Skeletal muscle tissue (tissue), 3 donors: ENCODE measurements at regions not wholly inside any gene's neighbourhood (a gene's known extent, or its start where the extent isn't known, plus 50 kb on each side); places are given as distances from the start of the nearest gene placed in this dataset.
A peak's percentile ranks its signal among the peaks of the same experiment; 100 is the strongest.
"Not testable (repeated sequence)": the region's sequence is repeated elsewhere in the genome, so short reads cannot be mapped to it uniquely, and the experiment has no call there.

Experiments
- H3K27ac ChIP-seq: one replicate; pipeline ENCODE4 v1.7.0; 2013; ENCODE audit warnings: mild to moderate bottlenecking, low read depth, low read length, inconsistent platforms
- H3K27me3 ChIP-seq, 3 donors: one replicate each; pipeline ENCODE4 v1.7.0; 2013; ENCODE audit warnings: low read length in 3 of 3; ENCODE audit not compliant: control insufficient read depth in 3 of 3, insufficient read depth in 3 of 3
- H3K36me3 ChIP-seq, 3 donors: one replicate each; pipeline ENCODE4 v1.7.0; 2013; ENCODE audit warnings: low read length in 3 of 3; ENCODE audit not compliant: control insufficient read depth in 3 of 3, insufficient read depth in 3 of 3
- H3K4me1 ChIP-seq, 3 donors: one replicate each; pipeline ENCODE4 v1.7.0; 2013; ENCODE audit warnings: low read length in 3 of 3, mild to moderate bottlenecking in 3 of 3; ENCODE audit not compliant: control insufficient read depth in 3 of 3, insufficient read depth in 3 of 3
- H3K4me3 ChIP-seq, 3 donors: one replicate each; pipeline ENCODE4 v1.7.0; 2013; ENCODE audit warnings: low read length in 3 of 3
- H3K9ac ChIP-seq, 3 donors: one replicate each; pipeline ENCODE4 v1.7.0; 2013; ENCODE audit warnings: low read length in 3 of 3, mild to moderate bottlenecking in 3 of 3, moderate library complexity in 2 of 3, low read depth in 1 of 3
- H3K9me3 ChIP-seq, 3 donors: one replicate each; pipeline ENCODE4 v1.7.0; 2013; ENCODE audit warnings: low read length in 3 of 3; ENCODE audit not compliant: control insufficient read depth in 3 of 3
- donor health status: Osteomylitis.

DNA sequence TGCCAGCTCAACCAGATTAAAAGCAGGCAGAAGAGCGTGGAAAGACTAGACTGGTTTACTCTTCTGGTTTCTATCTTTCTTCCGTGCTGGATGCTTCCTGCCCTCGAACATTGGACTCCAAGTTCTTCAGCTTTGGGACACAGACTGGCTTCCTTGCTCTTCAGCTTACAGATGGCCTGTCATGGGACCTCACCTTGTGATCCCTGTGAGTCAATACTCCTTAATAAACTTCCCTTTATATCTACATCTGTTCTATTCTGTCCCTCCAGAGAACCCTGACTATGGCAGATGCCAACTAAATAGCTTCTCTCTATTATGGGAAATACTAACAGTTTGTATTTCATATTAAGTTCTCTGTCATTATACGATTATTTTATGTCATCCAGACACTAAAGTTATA lies 609.1 kb downstream of the LMO7 start:
- no peak overlapping the region for H3K27ac ChIP-seq
- no peak overlapping the region for H3K4me3 ChIP-seq
- no peaks in the 10 kb centered on the region for H3K9me3 ChIP-seq
- no peaks in the 10 kb centered on the region for H3K4me1 ChIP-seq
- H3K9ac ChIP-seq, result no peak overlapping the region
- H3K36me3 ChIP-seq, result no peaks in the 10 kb centered on the region
- no peaks in the 10 kb centered on the region for H3K27me3 ChIP-seq

DNA sequence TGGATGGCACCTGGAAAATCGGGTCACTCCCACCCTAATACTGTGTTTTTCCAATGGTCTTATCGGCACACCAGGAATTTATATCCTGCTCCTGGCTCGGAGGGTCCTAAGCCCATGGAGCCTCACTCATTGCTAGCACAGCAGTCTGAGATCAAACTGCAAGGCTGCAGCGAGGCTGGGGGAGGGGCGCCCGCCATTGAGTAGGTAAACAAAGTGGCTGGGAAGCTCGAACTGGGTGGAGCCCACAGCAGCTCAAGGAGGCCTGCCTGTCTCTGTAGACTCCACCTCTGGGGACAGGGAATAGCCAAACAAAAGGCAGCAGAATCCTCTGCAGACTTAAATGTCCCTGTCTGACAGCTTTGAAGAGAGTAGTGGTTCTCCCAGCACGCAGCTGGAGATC lies 607.0 kb downstream of the LMO7 start:
- not testable (repeated sequence) for H3K4me1 ChIP-seq, H3K9me3 ChIP-seq, H3K36me3 ChIP-seq, H3K27me3 ChIP-seq, H3K9ac ChIP-seq, H3K27ac ChIP-seq, H3K4me3 ChIP-seq

GRCh38 chr13:76239031-76239680 lies 603.0 kb downstream of the LMO7 start:
- no peaks in the 10 kb centered on the region for H3K27me3 ChIP-seq
- no peaks in the 10 kb centered on the region for H3K9me3 ChIP-seq
- no peak overlapping the region for H3K9ac ChIP-seq
- no peak overlapping the region for H3K4me3 ChIP-seq
- no peak overlapping the region for H3K27ac ChIP-seq
- no peaks in the 10 kb centered on the region for H3K36me3 ChIP-seq
- peaks cover 0 to 4% (median 3%) of the 10 kb centered on the region in 3 donors for H3K4me1 ChIP-seq

GRCh38 chr13:76231522-76232167 lies 595.5 kb downstream of the LMO7 start:
- no peak overlapping the region for H3K4me3 ChIP-seq
- no peaks in the 10 kb centered on the region for H3K9me3 ChIP-seq
- H3K36me3 ChIP-seq, result no peaks in the 10 kb centered on the region
- no peaks in the 10 kb centered on the region for H3K4me1 ChIP-seq
- no peak overlapping the region for H3K9ac ChIP-seq
- H3K27ac ChIP-seq, result no peak overlapping the region
- H3K27me3 ChIP-seq, result no peaks in the 10 kb centered on the region

GRCh38 chr13:76229281-76229680 lies 593.2 kb downstream of the LMO7 start:
- no peaks in the 10 kb centered on the region for H3K27me3 ChIP-seq

GRCh38 chr13:76226941-76227340 lies 590.8 kb downstream of the LMO7 start:
- Histone ChIP-seq H3K4me1 (peaks cover 6 to 17% (median 11%) of the 10 kb centered on the region in 3 donors), H3K36me3 (no peaks in the 10 kb centered on the region), H3K27me3 (no peaks in the 10 kb centered on the region), H3K4me3 (no peak overlapping the region), H3K9ac (no peak overlapping the region), H3K27ac (no peak overlapping the region), H3K9me3 (no peaks in the 10 kb centered on the region)

More at GRCh38 chr13:76229281-76229680, 593.2 kb downstream of the LMO7 start:
- H3K4me1 ChIP-seq, result peaks cover 6 to 17% (median 11%) of the 10 kb centered on the region in 3 donors
- H3K36me3 ChIP-seq, result no peaks in the 10 kb centered on the region
- no peak overlapping the region for H3K27ac ChIP-seq
- H3K4me3 ChIP-seq, result no peak overlapping the region
- H3K9ac ChIP-seq, result no peak overlapping the region
- H3K9me3 ChIP-seq, result no peaks in the 10 kb centered on the region

- Histone ChIP-seq H3K27ac (peak overlapping the region; percentile 7), H3K9ac (no peak overlapping the region)
These were observed 589.8 kb downstream of the LMO7 start for GRCh38 chr13:76225815-76226489.

DNA sequence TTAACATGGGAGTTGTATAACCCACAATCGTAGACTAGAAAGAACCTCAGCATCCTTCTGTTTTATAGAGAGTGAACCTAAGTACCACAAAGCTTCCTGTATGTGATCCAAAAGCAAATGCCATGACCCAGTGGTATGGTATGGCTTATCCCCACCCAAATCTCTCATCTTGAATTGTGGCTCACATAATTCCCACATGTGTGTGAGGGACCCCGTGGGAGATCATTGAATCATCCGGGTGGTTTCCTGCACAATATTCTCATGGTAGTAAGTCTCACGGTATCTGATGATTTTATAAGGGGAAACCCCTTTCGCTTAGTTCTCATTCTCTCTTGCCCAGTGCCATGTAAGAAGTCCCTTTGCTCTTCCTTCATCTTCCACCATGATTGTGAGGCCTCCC lies 587.9 kb downstream of the LMO7 start:
- Histone ChIP-seq H3K36me3 (no peaks in the 10 kb centered on the region), H3K27ac (no peak overlapping the region), H3K4me3 (no peak overlapping the region), H3K4me1 (peaks cover 6 to 17% (median 11%) of the 10 kb centered on the region in 3 donors), H3K27me3 (no peaks in the 10 kb centered on the region), H3K9me3 (no peaks in the 10 kb centered on the region), H3K9ac (no peak overlapping the region)

More at GRCh38 chr13:76225815-76226489, 589.8 kb downstream of the LMO7 start:
- Histone ChIP-seq H3K27me3 (no peaks in the 10 kb centered on the region), H3K4me3 (peak overlapping the region in 1 of 3 donors; percentile 8), H3K36me3 (no peaks in the 10 kb centered on the region), H3K4me1 (peaks cover 6 to 17% (median 11%) of the 10 kb centered on the region in 3 donors), H3K9me3 (no peaks in the 10 kb centered on the region)

GRCh38 chr13:76223565-76223964 lies 587.4 kb downstream of the LMO7 start:
- H3K27me3 ChIP-seq, result no peaks in the 10 kb centered on the region
- no peaks in the 10 kb centered on the region for H3K36me3 ChIP-seq
- H3K9me3 ChIP-seq, result no peaks in the 10 kb centered on the region
- H3K27ac ChIP-seq, result no peak overlapping the region
- H3K4me1 ChIP-seq, result peaks cover 6 to 17% (median 11%) of the 10 kb centered on the region in 3 donors
- no peak overlapping the region for H3K4me3 ChIP-seq
- no peak overlapping the region for H3K9ac ChIP-seq

DNA sequence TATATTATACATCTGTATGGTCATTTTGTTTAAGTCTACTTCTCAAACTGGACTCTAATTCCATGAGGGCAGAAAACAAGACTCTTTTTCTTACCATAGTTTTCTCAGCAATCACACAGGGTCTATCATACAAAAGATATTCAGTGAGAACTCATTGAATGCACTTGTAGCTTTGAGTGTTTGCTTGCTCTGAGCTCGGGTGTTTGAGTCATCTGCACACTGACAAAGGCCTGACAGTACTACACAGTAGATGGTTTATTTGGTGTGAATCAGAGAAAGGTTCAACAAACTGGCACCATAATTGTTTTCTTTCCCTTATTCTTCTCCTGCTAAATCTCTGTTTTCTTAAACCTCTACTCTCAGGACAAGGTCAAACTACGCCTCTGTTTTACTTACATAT lies 586.4 kb downstream of the LMO7 start:
- Histone ChIP-seq H3K9me3 (no peaks in the 10 kb centered on the region), H3K27me3 (no peaks in the 10 kb centered on the region), H3K27ac (no peak overlapping the region), H3K4me3 (no peak overlapping the region), H3K9ac (no peak overlapping the region), H3K36me3 (no peaks in the 10 kb centered on the region), H3K4me1 (peaks cover 6 to 17% (median 11%) of the 10 kb centered on the region in 3 donors)
